HG02642 (cell line): ENCODE measurements at regions not wholly inside any gene's neighbourhood (a gene's known extent, or its start where the extent isn't known, plus 50 kb on each side); places are given as distances from the start of the nearest gene placed in this dataset.
"Not testable (repeated sequence)": the region's sequence is repeated elsewhere in the genome, so short reads cannot be mapped to it uniquely, and the experiment has no call there.

Experiments
- ATAC-seq: cut with Tn5 transposase; IDR thresholded peaks from one replicate; pipeline ENCODE4 v1.9.1; 2021; ENCODE audit warnings: mild to moderate bottlenecking; ENCODE audit not compliant: unreplicated experiment, poor library complexity

GRCh38 chr2:198855746-198856145 is 602.0 kb downstream of the SATB2 start:
- not testable (repeated sequence) for ATAC-seq

GRCh38 chr2:198852248-198852647 is 605.5 kb downstream of the SATB2 start:
- ATAC-seq, result no peak

- no peak for ATAC-seq
These were observed 632.2 kb downstream of the SATB2 start for GRCh38 chr2:198825534-198825933.

GRCh38 chr2:198817536-198817935 is 640.2 kb downstream of the SATB2 start:
- ATAC-seq, result no peak

GRCh38 chr2:198815626-198816025 is 642.1 kb downstream of the SATB2 start:
- no peak for ATAC-seq

GRCh38 chr2:198811198-198811597 is 646.5 kb downstream of the SATB2 start:
- no peak for ATAC-seq

- no peak for ATAC-seq
These were observed 647.8 kb downstream of the SATB2 start for GRCh38 chr2:198809976-198810375.

- no peak for ATAC-seq
These were observed 650.6 kb downstream of the SATB2 start for GRCh38 chr2:198807131-198807530.

GRCh38 chr2:198795419-198795818 is 662.3 kb downstream of the SATB2 start:
- ATAC-seq, result no peak

GRCh38 chr2:198791623-198792022 is 666.1 kb downstream of the SATB2 start:
- no peak for ATAC-seq

- no peak for ATAC-seq
These were observed 669.1 kb downstream of the SATB2 start for GRCh38 chr2:198788676-198789075.

- no peak for ATAC-seq
These were observed 675.0 kb downstream of the SATB2 start for GRCh38 chr2:198782734-198783133.

- ATAC-seq, result no peak
These were observed 680.9 kb downstream of the SATB2 start for GRCh38 chr2:198776616-198777406.

GRCh38 chr2:198775737-198776136 is 682.0 kb downstream of the SATB2 start:
- ATAC-seq, result no peak

GRCh38 chr2:198774576-198774975 is 683.2 kb downstream of the SATB2 start:
- ATAC-seq, result no peak

GRCh38 chr2:198767694-198768093 is 690.0 kb downstream of the SATB2 start:
- ATAC-seq, result no peak

- ATAC-seq, result no peak
These were observed 693.9 kb downstream of the SATB2 start for GRCh38 chr2:198763793-198764192.

- no peak for ATAC-seq
These were observed 695.3 kb downstream of the SATB2 start for GRCh38 chr2:198762441-198762840.

GRCh38 chr2:198757069-198757468 is 700.7 kb downstream of the SATB2 start:
- ATAC-seq, result no peak

- ATAC-seq, result no peak
These were observed 701.6 kb downstream of the SATB2 start for GRCh38 chr2:198756166-198756565.

GRCh38 chr2:198753101-198753500 is 704.6 kb downstream of the SATB2 start:
- ATAC-seq, result no peak

GRCh38 chr2:198749364-198749763 is 708.4 kb downstream of the SATB2 start:
- ATAC-seq, result no peak
